ENCODE measurements at regions not wholly inside any gene's neighbourhood (a gene's known extent, or its start where the extent isn't known, plus 50 kb on each side); places are given as distances from the start of the nearest gene placed in this dataset.
A peak's percentile ranks its signal among the peaks of the same experiment; 100 is the strongest.
"Not testable (repeated sequence)": the region's sequence is repeated elsewhere in the genome, so short reads cannot be mapped to it uniquely, and the experiment has no call there.

GRCh38 chr21:31515253-31515652 lies 144.2 kb upstream of the SOD1 start:
- no peak for DNase-seq (ENCODE audit: extremely low spot score in 2 of 2)
- intact Hi-C loops (cut with DNase I), result no loop called here
- no peak overlapping the region for H3K27ac ChIP-seq

DNA sequence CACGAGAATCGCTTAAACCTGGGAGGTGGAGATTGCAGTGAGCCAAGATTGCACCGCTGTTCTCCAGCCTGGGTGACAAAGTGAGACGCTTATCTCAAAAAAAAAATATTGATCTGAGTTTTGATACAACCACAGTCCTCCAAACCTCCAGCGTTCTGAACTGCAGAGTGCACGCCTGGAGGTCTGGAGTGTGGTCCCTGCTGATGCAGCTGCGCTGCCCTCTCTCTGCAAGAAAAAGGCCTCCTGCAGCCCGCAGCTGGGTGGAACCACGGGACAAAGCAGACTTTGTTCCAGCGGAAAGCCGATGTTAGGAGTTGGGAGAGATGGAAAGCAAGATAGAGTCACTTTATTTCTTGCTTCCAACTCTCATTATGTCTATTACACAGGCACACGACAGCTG lies 144.9 kb upstream of the SOD1 start:
- Histone ChIP-seq H3K4me1 (no peaks in the 10 kb centered on the region), H3K27me3 (no peaks in the 10 kb centered on the region), H3K36me3 (no peaks in the 10 kb centered on the region), H3K4me3 (no peak overlapping the region), H3K27ac (no peak overlapping the region), H3K9me3 (no peaks in the 10 kb centered on the region)
- TF ChIP-seq, protein P1, sequence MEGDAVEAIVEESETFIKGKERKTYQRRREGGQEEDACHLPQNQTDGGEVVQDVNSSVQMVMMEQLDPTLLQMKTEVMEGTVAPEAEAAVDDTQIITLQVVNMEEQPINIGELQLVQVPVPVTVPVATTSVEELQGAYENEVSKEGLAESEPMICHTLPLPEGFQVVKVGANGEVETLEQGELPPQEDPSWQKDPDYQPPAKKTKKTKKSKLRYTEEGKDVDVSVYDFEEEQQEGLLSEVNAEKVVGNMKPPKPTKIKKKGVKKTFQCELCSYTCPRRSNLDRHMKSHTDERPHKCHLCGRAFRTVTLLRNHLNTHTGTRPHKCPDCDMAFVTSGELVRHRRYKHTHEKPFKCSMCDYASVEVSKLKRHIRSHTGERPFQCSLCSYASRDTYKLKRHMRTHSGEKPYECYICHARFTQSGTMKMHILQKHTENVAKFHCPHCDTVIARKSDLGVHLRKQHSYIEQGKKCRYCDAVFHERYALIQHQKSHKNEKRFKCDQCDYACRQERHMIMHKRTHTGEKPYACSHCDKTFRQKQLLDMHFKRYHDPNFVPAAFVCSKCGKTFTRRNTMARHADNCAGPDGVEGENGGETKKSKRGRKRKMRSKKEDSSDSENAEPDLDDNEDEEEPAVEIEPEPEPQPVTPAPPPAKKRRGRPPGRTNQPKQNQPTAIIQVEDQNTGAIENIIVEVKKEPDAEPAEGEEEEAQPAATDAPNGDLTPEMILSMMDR (IDR thresholded peaks at IDR 0.05), result no peak
- TF ChIP-seq POLR2AphosphoS5 (IDR thresholded peaks at IDR 0.05; ENCODE audit: insufficient read depth in 1 of 2, low read depth in 1 of 2) (no peak), POLR2A (IDR thresholded peaks at IDR 0.05) (no peak)
- DNase-seq (ENCODE audit: extremely low spot score in 2 of 2), result no peak
- intact Hi-C loops (cut with DNase I), result no loop called here

More at GRCh38 chr21:31515253-31515652, 144.2 kb upstream of the SOD1 start:
- no peaks in the 10 kb centered on the region for H3K36me3 ChIP-seq
- no peaks in the 10 kb centered on the region for H3K27me3 ChIP-seq
- H3K4me3 ChIP-seq, result no peak overlapping the region
- no peaks in the 10 kb centered on the region for H3K9me3 ChIP-seq
- TF ChIP-seq POLR2AphosphoS5 (IDR thresholded peaks at IDR 0.05; ENCODE audit: insufficient read depth in 1 of 2, low read depth in 1 of 2) (no peak), POLR2A (IDR thresholded peaks at IDR 0.05) (no peak)
- TF ChIP-seq, protein P1 (IDR thresholded peaks at IDR 0.05), result no peak
- no peaks in the 10 kb centered on the region for H3K4me1 ChIP-seq

DNA sequence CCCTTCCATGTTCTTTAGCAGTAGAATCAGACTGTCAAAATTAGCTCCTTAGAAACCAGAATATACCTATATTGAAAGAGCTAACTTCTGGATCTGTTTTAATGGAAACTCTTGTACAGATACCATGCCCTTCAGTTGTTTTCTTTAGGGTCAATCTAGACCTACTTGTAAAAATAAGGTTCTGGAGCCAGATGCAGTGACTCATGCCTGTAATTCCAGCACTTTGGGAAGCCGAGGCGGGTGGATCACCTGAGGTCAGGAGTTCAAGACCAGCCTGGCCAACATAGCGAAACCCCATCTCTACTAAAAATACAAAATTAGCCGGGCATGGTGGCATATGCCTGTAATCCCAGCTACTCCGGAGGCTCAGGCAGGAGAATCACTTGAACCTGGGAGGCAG lies 146.0 kb upstream of the SOD1 start:
- H3K36me3 ChIP-seq; H3K27me3 ChIP-seq; H3K27ac ChIP-seq; H3K4me3 ChIP-seq; intact Hi-C loops (cut with DNase I); H3K4me1 ChIP-seq; DNase-seq (ENCODE audit: extremely low spot score in 2 of 2); H3K9me3 ChIP-seq: not testable (repeated sequence)

DNA sequence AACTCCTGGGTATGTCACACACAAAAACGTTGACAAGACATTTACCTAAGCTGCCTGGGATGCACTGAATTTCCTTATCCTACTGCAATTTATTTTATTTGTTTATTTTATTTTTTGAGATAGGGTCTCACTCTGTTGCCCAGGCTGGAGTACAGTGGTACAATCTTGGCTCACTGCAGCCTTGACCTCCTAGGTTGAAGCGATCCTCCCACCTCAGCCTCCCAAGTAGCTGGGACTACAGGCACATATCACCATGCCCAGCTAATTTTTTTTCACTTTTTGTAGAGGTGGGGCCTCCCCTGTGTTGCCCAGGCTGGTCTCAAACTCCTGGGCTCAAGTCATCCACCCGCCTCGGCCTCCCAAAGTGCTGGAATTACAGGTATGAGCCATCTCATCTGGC lies 147.5 kb upstream of the SOD1 start:
- DNase-seq (ENCODE audit: extremely low spot score in 2 of 2); intact Hi-C loops (cut with DNase I); H3K27ac ChIP-seq; H3K36me3 ChIP-seq; H3K4me1 ChIP-seq; H3K9me3 ChIP-seq; H3K4me3 ChIP-seq; H3K27me3 ChIP-seq: not testable (repeated sequence)

- intact Hi-C loops (cut with DNase I), result no loop called here
- TF ChIP-seq POLR2A (IDR thresholded peaks at IDR 0.05) (no peak), POLR2AphosphoS5 (IDR thresholded peaks at IDR 0.05; ENCODE audit: insufficient read depth in 1 of 2, low read depth in 1 of 2) (no peak)
- TF ChIP-seq, protein P1 (IDR thresholded peaks at IDR 0.05), result no peak
- no peaks in the 10 kb centered on the region for H3K4me1 ChIP-seq
- no peak overlapping the region for H3K27ac ChIP-seq
- no peaks in the 10 kb centered on the region for H3K9me3 ChIP-seq
- H3K36me3 ChIP-seq, result no peaks in the 10 kb centered on the region
- H3K27me3 ChIP-seq, result no peaks in the 10 kb centered on the region
- DNase-seq (ENCODE audit: extremely low spot score in 2 of 2), result no peak
- no peak overlapping the region for H3K4me3 ChIP-seq
Observed at GRCh38 chr21:31511258-31511657, 148.2 kb upstream of the SOD1 start.

- intact Hi-C loops (cut with DNase I), result no loop called here
- no peaks in the 10 kb centered on the region for H3K27me3 ChIP-seq
- H3K9me3 ChIP-seq, result no peaks in the 10 kb centered on the region
- TF ChIP-seq, protein P1 (IDR thresholded peaks at IDR 0.05), result no peak
- TF ChIP-seq POLR2AphosphoS5 (IDR thresholded peaks at IDR 0.05; ENCODE audit: insufficient read depth in 1 of 2, low read depth in 1 of 2), result peak in 1 of 2 donors; percentile 15
- no peak overlapping the region for H3K4me3 ChIP-seq
- no peaks in the 10 kb centered on the region for H3K36me3 ChIP-seq
- no peak overlapping the region for H3K27ac ChIP-seq
- H3K4me1 ChIP-seq, result no peaks in the 10 kb centered on the region
- DNase-seq (ENCODE audit: extremely low spot score in 2 of 2), result no peak
Observed at GRCh38 chr21:31509194-31510017, 150.1 kb upstream of the SOD1 start.
